H9 (cell line): ENCODE measurements at regions not wholly inside any gene's neighbourhood (a gene's known extent, or its start where the extent isn't known, plus 50 kb on each side); places are given as distances from the start of the nearest gene placed in this dataset.

Source experiments
- DNase-seq: peaks from one replicate; pipeline ENCODE4 v3.0.0-alpha.2; 2017
- H2AFZ ChIP-seq: one replicate; pipeline ENCODE4 v1.6.1; 2013; ENCODE audit warnings: mild to moderate bottlenecking, low read length, control low read depth, moderate library complexity
- H2AK5ac ChIP-seq: 2 replicates; pipeline ENCODE4 v1.6.1; 2013; ENCODE audit warnings: low read length, control low read depth, mixed read lengths; ENCODE audit not compliant: insufficient read length
- H2BK120ac ChIP-seq: one replicate; pipeline ENCODE4 v1.6.1; 2013; ENCODE audit warnings: low read depth, mild to moderate bottlenecking, low read length, control low read depth, inconsistent platforms; ENCODE audit not compliant: poor library complexity, severe bottlenecking
- H2BK12ac ChIP-seq: 2 replicates; pipeline ENCODE4 v1.6.1; 2013; ENCODE audit warnings: low read length, control low read depth, mixed read lengths, low read depth; ENCODE audit not compliant: insufficient read length
- H2BK15ac ChIP-seq: 2 replicates; pipeline ENCODE4 v1.6.1; 2013; ENCODE audit warnings: low read depth, low read length, control low read depth
- H2BK20ac ChIP-seq: one replicate; pipeline ENCODE4 v1.6.1; 2013; ENCODE audit warnings: low read depth, mild to moderate bottlenecking, low read length, control low read depth, inconsistent platforms; ENCODE audit not compliant: poor library complexity, severe bottlenecking
- H2BK5ac ChIP-seq: 2 replicates; pipeline ENCODE4 v1.6.1; 2013; ENCODE audit warnings: low read length, control low read depth, mixed read lengths; ENCODE audit not compliant: insufficient read length
- H3K14ac ChIP-seq: 2 replicates; pipeline ENCODE4 v1.6.1; 2013; ENCODE audit warnings: low read length, control low read depth; ENCODE audit not compliant: insufficient read depth
- H3K18ac ChIP-seq: 2 replicates; pipeline ENCODE4 v1.6.1; 2013; ENCODE audit warnings: low read depth, mild to moderate bottlenecking, mixed read lengths, low read length, control low read depth; ENCODE audit not compliant: insufficient read length
- H3K23ac ChIP-seq: 2 replicates; pipeline ENCODE4 v1.6.1; 2013; ENCODE audit warnings: low read length, control low read depth, mixed read lengths, low read depth; ENCODE audit not compliant: insufficient read length
- H3K23me2 ChIP-seq: 2 replicates; pipeline ENCODE4 v1.6.1; 2013; ENCODE audit warnings: low read depth, mild to moderate bottlenecking, mixed read lengths, low read length, control low read depth; ENCODE audit not compliant: insufficient read length, poor library complexity, severe bottlenecking
- H3K27ac ChIP-seq: 2 replicates; pipeline ENCODE4 v1.5.1; 2013; ENCODE audit warnings: low read length, control low read depth, mixed read lengths, low read depth; ENCODE audit not compliant: insufficient read length
- H3K27me3 ChIP-seq: 2 replicates; pipeline ENCODE4 v1.6.1; 2013; ENCODE audit warnings: low read length, control low read depth, inconsistent platforms; ENCODE audit not compliant: insufficient read depth
- H3K4ac ChIP-seq: 2 replicates; pipeline ENCODE4 v1.6.1; 2013; ENCODE audit warnings: low read depth, mild to moderate bottlenecking, control low read depth, inconsistent platforms, low read length, moderate library complexity
- H3K4me1 ChIP-seq: 2 replicates; pipeline ENCODE4 v1.6.1; 2013; ENCODE audit warnings: low read length, control low read depth, inconsistent platforms; ENCODE audit not compliant: insufficient read depth
- H3K4me2 ChIP-seq: 2 replicates; pipeline ENCODE4 v1.6.1; 2013; ENCODE audit warnings: low read length, control low read depth, mixed read lengths; ENCODE audit not compliant: insufficient read length, insufficient read depth
- H3K56ac ChIP-seq: 2 replicates; pipeline ENCODE4 v1.6.1; 2013; ENCODE audit warnings: low read depth, mild to moderate bottlenecking, mixed read lengths, low read length, control low read depth; ENCODE audit not compliant: insufficient read length
- H3K79me1 ChIP-seq: 2 replicates; pipeline ENCODE4 v1.6.1; 2013; ENCODE audit warnings: low read depth, mild to moderate bottlenecking, moderate library complexity, low read length, control low read depth, inconsistent platforms; ENCODE audit not compliant: insufficient read depth, poor library complexity, severe bottlenecking
- H3K79me2 ChIP-seq: 2 replicates; pipeline ENCODE4 v1.6.1; 2013; ENCODE audit warnings: low read length, control low read depth, inconsistent platforms; ENCODE audit not compliant: insufficient read depth
- H3K9ac ChIP-seq: 2 replicates; pipeline ENCODE4 v1.6.1; 2013; ENCODE audit warnings: low read length, control low read depth, mixed read lengths; ENCODE audit not compliant: insufficient read length; ENCODE audit errors: extremely low read depth
- H3K9me3 ChIP-seq: one replicate; pipeline ENCODE4 v1.6.1; 2013; ENCODE audit warnings: low read depth, low read length, inconsistent platforms; ENCODE audit not compliant: control insufficient read depth
- H3T11ph ChIP-seq: one replicate; pipeline ENCODE4 v1.6.1; 2013; ENCODE audit warnings: mild to moderate bottlenecking, low read length, control low read depth, inconsistent platforms
- H4K20me1 ChIP-seq: one replicate; pipeline ENCODE4 v1.6.1; 2013; ENCODE audit not compliant: control insufficient read depth, insufficient read length, insufficient read depth
- H4K5ac ChIP-seq: 2 replicates; pipeline ENCODE4 v1.6.1; 2013; ENCODE audit warnings: low read depth, mild to moderate bottlenecking, mixed read lengths, low read length, control low read depth; ENCODE audit not compliant: insufficient read length
- H4K8ac ChIP-seq: replicated peaks from 2 replicates; pipeline ENCODE4 v1.6.1; 2013; ENCODE audit warnings: low read length, control low read depth, mixed read lengths, low read depth; ENCODE audit not compliant: insufficient read length
- H4K91ac ChIP-seq: 2 replicates; pipeline ENCODE4 v1.6.1; 2013; ENCODE audit warnings: low read depth, mild to moderate bottlenecking, moderate library complexity, mixed read lengths, low read length, control low read depth; ENCODE audit not compliant: insufficient read length
- H3K27ac Mint-ChIP-seq, 3 experiments: 2 replicates in 2 of 3; 3 replicates in 1 of 3; pipeline ENCODE4 v1.8.0; 2020 to 2021; ENCODE audit warnings: mixed read lengths in 3 of 3, mild to moderate bottlenecking in 1 of 3, moderate library complexity in 1 of 3
- H3K27me3 Mint-ChIP-seq: 2 replicates; pipeline ENCODE4 v1.8.0; 2021; ENCODE audit warnings: low read depth, mild to moderate bottlenecking, moderate library complexity, mixed read lengths
- H3K36me3 Mint-ChIP-seq, 3 experiments: 2 replicates in 2 of 3; 3 replicates in 1 of 3; pipeline ENCODE4 v1.8.0; 2020 to 2021; ENCODE audit warnings: low read depth in 3 of 3, mixed read lengths in 3 of 3; ENCODE audit not compliant: insufficient read depth in 1 of 3
- H3K4me1 Mint-ChIP-seq, 2 experiments: 2 replicates each; pipeline ENCODE4 v1.8.0; 2020; ENCODE audit warnings: mixed read lengths in 2 of 2
- H3K4me3 Mint-ChIP-seq, 2 experiments: 2 replicates in 1 of 2; 3 replicates in 1 of 2; pipeline ENCODE4 v1.8.0; 2020 to 2021; ENCODE audit warnings: mild to moderate bottlenecking in 2 of 2, mixed read lengths in 2 of 2, moderate library complexity in 1 of 2
- H3K9me3 Mint-ChIP-seq, 2 experiments: 2 replicates in 1 of 2; 3 replicates in 1 of 2; pipeline ENCODE4 v1.8.0; 2020; ENCODE audit warnings: mild to moderate bottlenecking in 2 of 2, mixed read lengths in 2 of 2, moderate library complexity in 1 of 2
- CTCF ChIP-seq: fragments of 200-600 bp; sonication (generic); conservative IDR thresholded peaks from 3 replicates; pipeline ENCODE4 v1.8.0; 2021; ENCODE audit warnings: antibody characterized with exemption, mild to moderate bottlenecking
- WGBS: extraction: QIAGEN DNeasy Blood & Tissue Kit; methylation state at CpG from one replicate; pipeline ENCODE4 v1.1.7; 2013; ENCODE audit warnings: missing lambda C conversion rate, low lambda C conversion rate, mixed read lengths; ENCODE audit not compliant: insufficient read length; ENCODE audit errors: extremely low coverage; 5-methylcytosine and 5-hydroxymethylcytosine counted together

GRCh38 chr14:56004786-56005185 lies 113.4 kb upstream of the PELI2 start:
- H3K4me3 Mint-ChIP-seq, result no peak overlapping the region
- Histone ChIP-seq H3K79me2 (no peaks in the 10 kb centered on the region), H3K27ac (no peak overlapping the region), H3K9me3 (no peaks in the 10 kb centered on the region), H2BK20ac (no peak overlapping the region), H2BK5ac (no peak overlapping the region), H3T11ph (peak overlapping the region; percentile 25), H3K18ac (peak overlapping the region; percentile 58), H3K9ac (no peak overlapping the region), H3K56ac (no peak overlapping the region), H2BK12ac (no peak overlapping the region), H3K23ac (no peak overlapping the region), H2AK5ac (no peak overlapping the region), H2AFZ (no peak overlapping the region), H2BK15ac (no peak overlapping the region), H4K20me1 (no peaks in the 10 kb centered on the region), H3K4ac (no peak overlapping the region), H3K79me1 (no peaks in the 10 kb centered on the region), H3K14ac (peak overlapping the region; percentile 89; the same call in 1 of the 2 replicates), H3K27me3 (peaks cover 3% of the 10 kb centered on the region; the same call in 1 of the 2 replicates), H3K4me1 (no peaks in the 10 kb centered on the region; the same call in 1 of the 2 replicates), H3K23me2 (no peaks in the 10 kb centered on the region), H3K4me2 (no peak overlapping the region), H4K91ac (no peak overlapping the region), H2BK120ac (no peak overlapping the region), H4K5ac (no peak overlapping the region), H4K8ac (no peak overlapping the region)
- H3K4me1 Mint-ChIP-seq, result peaks cover 31 to 33% of the 10 kb centered on the region in 2 experiments
- peaks cover 20 to 25% of the 10 kb centered on the region in 2 experiments for H3K9me3 Mint-ChIP-seq
- peaks cover 4 to 16% (median 5%) of the 10 kb centered on the region in 3 experiments; a peak in 4 of 7 replicates for H3K36me3 Mint-ChIP-seq
- DNase-seq, result peak; percentile 31
- H3K27me3 Mint-ChIP-seq, result no peaks in the 10 kb centered on the region; the same call in 1 of the 2 replicates
- no CpG with 5 or more reads among the region's 14 CpGs for WGBS
- peak overlapping the region; percentile 16 to 90 (median 75); a peak in 4 of 7 replicates for H3K27ac Mint-ChIP-seq
- no peak for TF ChIP-seq CTCF
